ENCODE measurements at regions not wholly inside any gene's neighbourhood (a gene's known extent, or its start where the extent isn't known, plus 50 kb on each side); places are given as distances from the start of the nearest gene placed in this dataset.

DNA sequence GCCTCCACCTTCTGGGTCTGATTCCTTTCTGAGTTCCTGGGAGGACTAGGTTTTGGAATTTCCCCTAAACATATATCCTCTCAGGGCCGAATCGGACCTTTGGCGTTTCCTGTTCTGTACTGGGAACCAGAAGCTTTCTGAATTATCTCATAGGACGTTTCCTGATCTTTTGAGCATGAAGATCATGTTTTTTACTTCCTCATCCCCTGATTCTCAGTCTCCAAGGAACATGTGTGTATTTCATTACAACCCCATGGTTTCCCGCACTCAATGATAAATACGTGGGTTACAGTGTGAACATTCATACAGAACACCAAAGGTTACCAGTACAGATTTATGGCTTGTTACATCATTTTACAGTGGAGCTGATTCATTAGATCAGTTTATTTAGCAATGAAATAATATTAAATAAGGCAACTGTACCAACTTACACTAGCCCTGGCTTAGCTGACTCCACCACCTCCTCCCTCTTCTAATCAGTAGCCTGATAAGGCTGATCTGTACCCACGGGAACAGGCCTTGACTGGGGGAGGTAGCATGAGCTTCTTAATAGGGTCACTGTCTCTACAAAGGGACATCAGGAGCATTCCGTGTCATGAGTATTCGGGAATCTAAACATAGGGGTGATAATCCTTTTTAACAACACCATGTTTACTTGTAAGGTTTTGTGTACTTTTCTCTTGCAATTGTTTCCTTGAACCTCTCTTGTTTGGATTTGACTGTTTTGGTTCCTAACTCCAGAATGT, 57.8 kb upstream of the ERRFI1 start (continued):
- TF ChIP-seq, protein P1, sequence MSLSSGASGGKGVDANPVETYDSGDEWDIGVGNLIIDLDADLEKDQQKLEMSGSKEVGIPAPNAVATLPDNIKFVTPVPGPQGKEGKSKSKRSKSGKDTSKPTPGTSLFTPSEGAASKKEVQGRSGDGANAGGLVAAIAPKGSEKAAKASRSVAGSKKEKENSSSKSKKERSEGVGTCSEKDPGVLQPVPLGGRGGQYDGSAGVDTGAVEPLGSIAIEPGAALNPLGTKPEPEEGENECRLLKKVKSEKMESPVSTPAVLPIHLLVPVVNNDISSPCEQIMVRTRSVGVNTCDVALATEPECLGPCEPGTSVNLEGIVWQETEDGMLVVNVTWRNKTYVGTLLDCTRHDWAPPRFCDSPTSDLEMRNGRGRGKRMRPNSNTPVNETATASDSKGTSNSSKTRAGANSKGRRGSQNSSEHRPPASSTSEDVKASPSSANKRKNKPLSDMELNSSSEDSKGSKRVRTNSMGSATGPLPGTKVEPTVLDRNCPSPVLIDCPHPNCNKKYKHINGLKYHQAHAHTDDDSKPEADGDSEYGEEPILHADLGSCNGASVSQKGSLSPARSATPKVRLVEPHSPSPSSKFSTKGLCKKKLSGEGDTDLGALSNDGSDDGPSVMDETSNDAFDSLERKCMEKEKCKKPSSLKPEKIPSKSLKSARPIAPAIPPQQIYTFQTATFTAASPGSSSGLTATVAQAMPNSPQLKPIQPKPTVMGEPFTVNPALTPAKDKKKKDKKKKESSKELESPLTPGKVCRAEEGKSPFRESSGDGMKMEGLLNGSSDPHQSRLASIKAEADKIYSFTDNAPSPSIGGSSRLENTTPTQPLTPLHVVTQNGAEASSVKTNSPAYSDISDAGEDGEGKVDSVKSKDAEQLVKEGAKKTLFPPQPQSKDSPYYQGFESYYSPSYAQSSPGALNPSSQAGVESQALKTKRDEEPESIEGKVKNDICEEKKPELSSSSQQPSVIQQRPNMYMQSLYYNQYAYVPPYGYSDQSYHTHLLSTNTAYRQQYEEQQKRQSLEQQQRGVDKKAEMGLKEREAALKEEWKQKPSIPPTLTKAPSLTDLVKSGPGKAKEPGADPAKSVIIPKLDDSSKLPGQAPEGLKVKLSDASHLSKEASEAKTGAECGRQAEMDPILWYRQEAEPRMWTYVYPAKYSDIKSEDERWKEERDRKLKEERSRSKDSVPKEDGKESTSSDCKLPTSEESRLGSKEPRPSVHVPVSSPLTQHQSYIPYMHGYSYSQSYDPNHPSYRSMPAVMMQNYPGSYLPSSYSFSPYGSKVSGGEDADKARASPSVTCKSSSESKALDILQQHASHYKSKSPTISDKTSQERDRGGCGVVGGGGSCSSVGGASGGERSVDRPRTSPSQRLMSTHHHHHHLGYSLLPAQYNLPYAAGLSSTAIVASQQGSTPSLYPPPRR (CRISPR knock-in tag; IDR thresholded peaks at IDR 0.05; ENCODE audit: borderline replicate concordance) = peak; percentile 97
- TF ChIP-seq KLF16 (CRISPR knock-in tag; IDR thresholded peaks at IDR 0.05) (no peak; a peak in 1 of 4 replicates), ERF (CRISPR knock-in tag; IDR thresholded peaks at IDR 0.05) (peak; percentile 94), ZNF235 (CRISPR knock-in tag; IDR thresholded peaks at IDR 0.05; ENCODE audit: borderline replicate concordance) (no peak), ZNF101 (CRISPR knock-in tag; IDR thresholded peaks at IDR 0.05; ENCODE audit: borderline replicate concordance, low read depth) (no peak), SAP130 (CRISPR knock-in tag; IDR thresholded peaks at IDR 0.05; ENCODE audit: low read depth) (peak; percentile 82), ZMYM3 (CRISPR knock-in tag; IDR thresholded peaks at IDR 0.05) (peak; percentile 65; the same call in 1 of the 2 replicates), ZNF660 (CRISPR knock-in tag; IDR thresholded peaks at IDR 0.05; ENCODE audit: borderline replicate concordance, low read depth) (no peak), CEBPG (CRISPR knock-in tag; IDR thresholded peaks at IDR 0.05) (peak; percentile 76)
- TF ChIP-seq, protein P2, sequence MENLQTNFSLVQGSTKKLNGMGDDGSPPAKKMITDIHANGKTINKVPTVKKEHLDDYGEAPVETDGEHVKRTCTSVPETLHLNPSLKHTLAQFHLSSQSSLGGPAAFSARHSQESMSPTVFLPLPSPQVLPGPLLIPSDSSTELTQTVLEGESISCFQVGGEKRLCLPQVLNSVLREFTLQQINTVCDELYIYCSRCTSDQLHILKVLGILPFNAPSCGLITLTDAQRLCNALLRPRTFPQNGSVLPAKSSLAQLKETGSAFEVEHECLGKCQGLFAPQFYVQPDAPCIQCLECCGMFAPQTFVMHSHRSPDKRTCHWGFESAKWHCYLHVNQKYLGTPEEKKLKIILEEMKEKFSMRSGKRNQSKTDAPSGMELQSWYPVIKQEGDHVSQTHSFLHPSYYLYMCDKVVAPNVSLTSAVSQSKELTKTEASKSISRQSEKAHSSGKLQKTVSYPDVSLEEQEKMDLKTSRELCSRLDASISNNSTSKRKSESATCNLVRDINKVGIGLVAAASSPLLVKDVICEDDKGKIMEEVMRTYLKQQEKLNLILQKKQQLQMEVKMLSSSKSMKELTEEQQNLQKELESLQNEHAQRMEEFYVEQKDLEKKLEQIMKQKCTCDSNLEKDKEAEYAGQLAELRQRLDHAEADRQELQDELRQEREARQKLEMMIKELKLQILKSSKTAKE (CRISPR knock-in tag; IDR thresholded peaks at IDR 0.05; ENCODE audit: borderline replicate concordance) = peak; percentile 75; the same call in 1 of the 2 replicates
- TF ChIP-seq, protein P3, sequence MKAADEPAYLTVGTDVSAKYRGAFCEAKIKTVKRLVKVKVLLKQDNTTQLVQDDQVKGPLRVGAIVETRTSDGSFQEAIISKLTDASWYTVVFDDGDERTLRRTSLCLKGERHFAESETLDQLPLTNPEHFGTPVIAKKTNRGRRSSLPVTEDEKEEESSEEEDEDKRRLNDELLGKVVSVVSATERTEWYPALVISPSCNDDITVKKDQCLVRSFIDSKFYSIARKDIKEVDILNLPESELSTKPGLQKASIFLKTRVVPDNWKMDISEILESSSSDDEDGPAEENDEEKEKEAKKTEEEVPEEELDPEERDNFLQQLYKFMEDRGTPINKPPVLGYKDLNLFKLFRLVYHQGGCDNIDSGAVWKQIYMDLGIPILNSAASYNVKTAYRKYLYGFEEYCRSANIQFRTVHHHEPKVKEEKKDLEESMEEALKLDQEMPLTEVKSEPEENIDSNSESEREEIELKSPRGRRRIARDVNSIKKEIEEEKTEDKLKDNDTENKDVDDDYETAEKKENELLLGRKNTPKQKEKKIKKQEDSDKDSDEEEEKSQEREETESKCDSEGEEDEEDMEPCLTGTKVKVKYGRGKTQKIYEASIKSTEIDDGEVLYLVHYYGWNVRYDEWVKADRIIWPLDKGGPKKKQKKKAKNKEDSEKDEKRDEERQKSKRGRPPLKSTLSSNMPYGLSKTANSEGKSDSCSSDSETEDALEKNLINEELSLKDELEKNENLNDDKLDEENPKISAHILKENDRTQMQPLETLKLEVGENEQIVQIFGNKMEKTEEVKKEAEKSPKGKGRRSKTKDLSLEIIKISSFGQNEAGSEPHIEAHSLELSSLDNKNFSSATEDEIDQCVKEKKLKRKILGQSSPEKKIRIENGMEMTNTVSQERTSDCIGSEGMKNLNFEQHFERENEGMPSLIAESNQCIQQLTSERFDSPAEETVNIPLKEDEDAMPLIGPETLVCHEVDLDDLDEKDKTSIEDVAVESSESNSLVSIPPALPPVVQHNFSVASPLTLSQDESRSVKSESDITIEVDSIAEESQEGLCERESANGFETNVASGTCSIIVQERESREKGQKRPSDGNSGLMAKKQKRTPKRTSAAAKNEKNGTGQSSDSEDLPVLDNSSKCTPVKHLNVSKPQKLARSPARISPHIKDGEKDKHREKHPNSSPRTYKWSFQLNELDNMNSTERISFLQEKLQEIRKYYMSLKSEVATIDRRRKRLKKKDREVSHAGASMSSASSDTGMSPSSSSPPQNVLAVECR (CRISPR knock-in tag; IDR thresholded peaks at IDR 0.05; ENCODE audit: borderline replicate concordance) = peak; percentile 29; the same call in 1 of the 2 replicates
- TF ChIP-seq, protein P4, sequence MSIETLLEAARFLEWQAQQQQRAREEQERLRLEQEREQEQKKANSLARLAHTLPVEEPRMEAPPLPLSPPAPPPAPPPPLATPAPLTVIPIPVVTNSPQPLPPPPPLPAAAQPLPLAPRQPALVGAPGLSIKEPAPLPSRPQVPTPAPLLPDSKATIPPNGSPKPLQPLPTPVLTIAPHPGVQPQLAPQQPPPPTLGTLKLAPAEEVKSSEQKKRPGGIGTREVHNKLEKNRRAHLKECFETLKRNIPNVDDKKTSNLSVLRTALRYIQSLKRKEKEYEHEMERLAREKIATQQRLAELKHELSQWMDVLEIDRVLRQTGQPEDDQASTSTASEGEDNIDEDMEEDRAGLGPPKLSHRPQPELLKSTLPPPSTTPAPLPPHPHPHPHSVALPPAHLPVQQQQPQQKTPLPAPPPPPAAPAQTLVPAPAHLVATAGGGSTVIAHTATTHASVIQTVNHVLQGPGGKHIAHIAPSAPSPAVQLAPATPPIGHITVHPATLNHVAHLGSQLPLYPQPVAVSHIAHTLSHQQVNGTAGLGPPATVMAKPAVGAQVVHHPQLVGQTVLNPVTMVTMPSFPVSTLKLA (IDR thresholded peaks at IDR 0.05) = no peak
- TF ChIP-seq, protein P5, sequence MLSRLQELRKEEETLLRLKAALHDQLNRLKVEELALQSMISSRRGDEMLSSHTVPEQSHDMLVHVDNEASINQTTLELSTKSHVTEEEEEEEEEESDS (CRISPR knock-in tag; IDR thresholded peaks at IDR 0.05; ENCODE audit: borderline replicate concordance) = no peak
